ENCODE measurements at regions not wholly inside any gene's neighbourhood (a gene's known extent, or its start where the extent isn't known, plus 50 kb on each side); places are given as distances from the start of the nearest gene placed in this dataset.
"Not testable (repeated sequence)": the region's sequence is repeated elsewhere in the genome, so short reads cannot be mapped to it uniquely, and the experiment has no call there.

- DNase-seq, result peak; percentile 30
These were observed 67.2 kb upstream of the FOXN3 start for GRCh38 chr14:89484051-89484844.

- DNase-seq, result no peak
These were observed 64.2 kb upstream of the FOXN3 start for GRCh38 chr14:89481196-89481595.

- DNase-seq, result no peak
These were observed 63.2 kb upstream of the FOXN3 start for GRCh38 chr14:89480278-89480677.

GRCh38 chr14:89479802-89480201, 62.8 kb upstream of the FOXN3 start:
- no peak for DNase-seq

- no peak for DNase-seq
These were observed 60.4 kb upstream of the FOXN3 start for GRCh38 chr14:89477391-89477790.

GRCh38 chr14:89476354-89476896, 59.4 kb upstream of the FOXN3 start:
- DNase-seq, result no peak

- DNase-seq, result no peak
These were observed 57.4 kb upstream of the FOXN3 start for GRCh38 chr14:89474464-89474863.

GRCh38 chr14:89473989-89474388, 57.0 kb upstream of the FOXN3 start:
- DNase-seq, result no peak

- no peak for DNase-seq
These were observed 56.5 kb upstream of the FOXN3 start for GRCh38 chr14:89473569-89473968.

- DNase-seq, result no peak
These were observed 53.4 kb upstream of the FOXN3 start for GRCh38 chr14:89470401-89470800.

- no peak for DNase-seq
These were observed 52.5 kb upstream of the FOXN3 start for GRCh38 chr14:89469210-89470198.

- DNase-seq, result no peak
These were observed 51.5 kb upstream of the FOXN3 start for GRCh38 chr14:89468566-89468965.

- not testable (repeated sequence) for DNase-seq
These were observed 51.0 kb upstream of the FOXN3 start for GRCh38 chr14:89468030-89468429.

GRCh38 chr14:89466944-89467343, 49.9 kb upstream of the FOXN3 start:
- DNase-seq, result no peak

All from CD4-positive, alpha-beta T cell treated with Interferon gamma for 1 hour (primary cell).